ENCODE measurements at regions not wholly inside any gene's neighbourhood (a gene's known extent, or its start where the extent isn't known, plus 50 kb on each side); places are given as distances from the start of the nearest gene placed in this dataset.

DNA sequence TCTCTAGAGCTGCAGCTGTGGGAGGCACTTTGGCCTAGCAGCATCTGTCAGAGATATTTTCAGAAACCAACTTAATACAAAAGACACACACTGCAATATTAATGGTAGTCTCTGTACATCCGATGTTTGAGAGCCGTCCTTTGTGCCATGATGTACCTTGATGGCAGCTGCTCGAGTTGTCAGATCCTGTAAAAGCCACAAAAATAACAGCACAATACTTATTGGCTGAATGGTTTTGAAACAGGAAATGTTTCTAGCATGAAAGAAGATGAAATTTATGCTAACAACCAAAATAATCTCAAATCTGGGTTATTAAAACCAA lies 445.5 kb upstream of the TBL1XR1 start:
- TF ChIP-seq POLR2A (IDR thresholded peaks at IDR 0.05; ENCODE audit: low read depth) (no peak), POLR2AphosphoS5 (IDR thresholded peaks at IDR 0.05) (no peak)
